CD4-positive, alpha-beta memory T cell (primary cell): ENCODE measurements at regions not wholly inside any gene's neighbourhood (a gene's known extent, or its start where the extent isn't known, plus 50 kb on each side); places are given as distances from the start of the nearest gene placed in this dataset.

Source experiments
- CTCF ChIA-PET: fragments of 350-600 bp; sonication (Branson Sonifier 250); formaldehyde crosslinking; loops from one replicate; lab custom pipeline; 2021; ENCODE audit warnings: inconsistent platforms; ENCODE audit not compliant: partially characterized antibody; lab: Charles Lee
- POLR2A ChIA-PET: fragments of 350-600 bp; sonication (Branson Sonifier 250); formaldehyde crosslinking; loops from one replicate; lab custom pipeline; 2021; ENCODE audit not compliant: partially characterized antibody; lab: Charles Lee
- DNase-seq, 5 donors: peaks; one replicate each; pipeline versions ENCODE4 v3.0.0 to v3.0.0-alpha.2; 2020 to 2022; ENCODE audit warnings: mixed read lengths in 1 of 5
- H3K27ac ChIP-seq: one replicate; pipeline ENCODE4 v1.7.0; 2013; ENCODE audit warnings: low read depth, low read length
- H3K27me3 ChIP-seq: 2 replicates; pipeline ENCODE4 v1.7.0; 2013; ENCODE audit warnings: mild to moderate bottlenecking, low read length, moderate library complexity; ENCODE audit not compliant: insufficient read depth
- H3K36me3 ChIP-seq: 2 replicates; pipeline ENCODE4 v1.7.0; 2013; ENCODE audit warnings: mild to moderate bottlenecking, low read length, moderate library complexity; ENCODE audit not compliant: insufficient read depth
- H3K4me1 ChIP-seq: 2 replicates; pipeline ENCODE4 v1.7.0; 2013; ENCODE audit warnings: mild to moderate bottlenecking, low read length, moderate library complexity; ENCODE audit not compliant: insufficient read depth
- H3K4me3 ChIP-seq, 2 donors: one replicate each; pipeline ENCODE4 v1.7.0; 2013; ENCODE audit warnings: low read length in 2 of 2, mild to moderate bottlenecking in 1 of 2
- H3K9me3 ChIP-seq, 2 donors: one replicate each; pipeline ENCODE4 v1.7.0; 2013; ENCODE audit warnings: low read length in 2 of 2, control low read depth in 1 of 2; ENCODE audit not compliant: control insufficient read depth in 1 of 2
- H3K27ac Mint-ChIP-seq, 7 donors: one replicate each; pipeline ENCODE4 v1.8.0; 2020 to 2021; ENCODE audit warnings: mixed read lengths in 7 of 7, mild to moderate bottlenecking in 6 of 7, inconsistent platforms in 3 of 7, moderate library complexity in 3 of 7
- H3K27me3 Mint-ChIP-seq, 2 donors: one replicate each; pipeline ENCODE4 v1.8.0; 2020 to 2021; ENCODE audit warnings: mixed read lengths in 2 of 2
- H3K36me3 Mint-ChIP-seq, 2 donors: one replicate each; pipeline ENCODE4 v1.8.0; 2020 to 2021; ENCODE audit warnings: mixed read lengths in 2 of 2, inconsistent platforms in 1 of 2, mild to moderate bottlenecking in 1 of 2
- H3K4me1 Mint-ChIP-seq, 4 donors: one replicate each; pipeline ENCODE4 v1.8.0; 2020 to 2021; ENCODE audit warnings: mixed read lengths in 4 of 4, mild to moderate bottlenecking in 1 of 4
- H3K4me3 Mint-ChIP-seq, 8 donors: one replicate each; pipeline ENCODE4 v1.8.0; 2020 to 2021; ENCODE audit warnings: mixed read lengths in 8 of 8, mild to moderate bottlenecking in 7 of 8, moderate library complexity in 6 of 8, inconsistent platforms in 3 of 8
- H3K9me3 Mint-ChIP-seq, 8 donors: one replicate each; pipeline ENCODE4 v1.8.0; 2020 to 2021; ENCODE audit warnings: mixed read lengths in 8 of 8, mild to moderate bottlenecking in 5 of 8, inconsistent platforms in 3 of 8, moderate library complexity in 1 of 8
- intact Hi-C: fragments of 100-400 bp; cut with micrococcal nuclease; formaldehyde crosslinking; loops from one replicate; pipeline ENCODE4 v1.15.1; 2023

DNA sequence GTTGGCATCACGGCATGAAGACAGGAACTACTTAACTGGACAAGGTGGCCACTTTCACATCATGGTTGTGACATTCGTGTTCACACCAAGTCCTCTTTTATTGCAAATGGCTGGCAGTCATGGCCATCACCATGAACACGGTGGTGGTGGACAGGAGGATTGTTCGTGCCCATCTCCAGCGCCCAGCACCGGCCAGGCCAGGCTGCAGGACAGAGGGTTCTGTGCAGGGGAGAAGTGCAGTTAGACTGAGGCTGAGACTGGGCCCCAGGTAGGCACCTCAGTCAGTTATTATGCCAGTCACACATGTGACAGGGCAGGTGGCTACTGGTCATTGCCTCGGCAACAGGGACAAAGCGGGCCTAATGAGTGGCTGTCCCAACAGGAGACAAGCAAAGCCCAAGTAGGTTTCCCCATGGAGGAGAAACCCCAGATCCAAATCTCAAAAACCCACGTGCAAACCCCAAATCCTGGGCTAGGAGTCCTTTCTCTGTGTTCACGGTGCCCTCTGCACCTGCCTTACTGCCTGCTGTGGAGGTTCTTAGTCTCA is 468.1 kb upstream of the MYT1L start:
- peaks cover 0 to 9% (median 3%) of the 10 kb centered on the region in 8 donors for H3K9me3 Mint-ChIP-seq
- Histone ChIP-seq H3K4me3 (no peak overlapping the region), H3K4me1 (no peaks in the 10 kb centered on the region), H3K9me3 (no peaks in the 10 kb centered on the region), H3K27me3 (no peaks in the 10 kb centered on the region), H3K36me3 (no peaks in the 10 kb centered on the region), H3K27ac (no peak overlapping the region)
- H3K4me3 Mint-ChIP-seq: no peak overlapping the region
- H3K27ac Mint-ChIP-seq: no peak overlapping the region
- ChIA-PET CTCF (no interaction called here), POLR2A (no interaction called here)
- DNase-seq: no peak
- H3K4me1 Mint-ChIP-seq: no peaks in the 10 kb centered on the region
- H3K27me3 Mint-ChIP-seq: no peaks in the 10 kb centered on the region
- intact Hi-C loops: no loop called here
- H3K36me3 Mint-ChIP-seq: no peaks in the 10 kb centered on the region

DNA sequence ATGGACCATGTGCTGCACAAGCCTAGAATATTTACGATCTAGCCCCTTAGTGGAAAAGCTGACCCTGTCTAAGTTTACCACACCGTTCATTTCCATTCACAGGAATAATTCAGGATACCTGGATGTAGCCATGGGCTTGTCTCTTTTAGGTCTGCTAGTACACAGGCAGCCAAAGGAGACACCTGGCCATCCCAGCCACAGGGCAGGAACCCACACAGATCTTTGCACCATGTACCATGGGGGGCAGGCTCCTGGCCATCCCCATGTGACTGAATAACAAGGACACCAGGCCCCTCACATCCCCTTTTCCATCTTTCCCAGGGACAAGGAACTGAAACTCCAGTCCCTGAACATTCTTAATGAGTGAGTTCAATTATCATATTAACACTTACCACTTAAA is 467.3 kb upstream of the MYT1L start:
- ChIA-PET POLR2A (no interaction called here), CTCF (no interaction called here)
- Mint-ChIP-seq H3K4me3 (no peak overlapping the region), H3K9me3 (peaks cover 0 to 7% (median 3%) of the 10 kb centered on the region in 8 donors), H3K36me3 (no peaks in the 10 kb centered on the region), H3K27ac (no peak overlapping the region), H3K27me3 (peaks cover 1 to 3% of the 10 kb centered on the region in 2 donors), H3K4me1 (no peaks in the 10 kb centered on the region)
- Histone ChIP-seq H3K27me3 (no peaks in the 10 kb centered on the region), H3K4me1 (no peaks in the 10 kb centered on the region), H3K36me3 (no peaks in the 10 kb centered on the region), H3K4me3 (no peak overlapping the region), H3K9me3 (no peaks in the 10 kb centered on the region), H3K27ac (no peak overlapping the region)
- DNase-seq: no peak
- intact Hi-C loops: no loop called here

DNA sequence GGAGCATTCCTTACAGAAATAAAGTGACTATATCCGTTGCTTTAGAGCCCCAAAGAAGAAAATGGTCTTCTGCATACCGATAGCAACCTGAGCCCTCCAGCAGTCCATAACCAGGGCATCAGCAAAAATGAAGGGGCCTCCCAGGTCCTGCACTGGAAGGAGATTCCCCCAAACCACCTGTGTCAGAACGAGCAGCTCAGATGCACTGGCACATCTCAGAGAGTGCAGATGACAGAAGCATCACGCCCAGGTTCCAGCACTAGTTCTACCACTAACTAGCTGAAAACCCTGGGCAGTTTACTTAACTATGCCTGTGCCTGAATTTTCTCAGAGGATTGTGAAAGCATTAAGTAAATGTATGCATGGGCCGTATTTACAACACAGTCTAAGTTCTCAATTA is 466.7 kb upstream of the MYT1L start:
- peaks cover 0 to 6% (median 3%) of the 10 kb centered on the region in 8 donors for H3K9me3 Mint-ChIP-seq
- H3K4me3 Mint-ChIP-seq: no peak overlapping the region
- H3K36me3 ChIP-seq: no peaks in the 10 kb centered on the region
- H3K27me3 ChIP-seq: no peaks in the 10 kb centered on the region
- no peak overlapping the region for H3K27ac ChIP-seq
- no peak overlapping the region for H3K4me3 ChIP-seq
- ChIA-PET POLR2A (no interaction called here), CTCF (no interaction called here)
- H3K9me3 ChIP-seq: no peaks in the 10 kb centered on the region
- DNase-seq: no peak
- no peak overlapping the region for H3K27ac Mint-ChIP-seq
- H3K36me3 Mint-ChIP-seq: no peaks in the 10 kb centered on the region
- H3K4me1 ChIP-seq: no peaks in the 10 kb centered on the region
- H3K27me3 Mint-ChIP-seq: peaks cover 1 to 3% of the 10 kb centered on the region in 2 donors
- no peaks in the 10 kb centered on the region for H3K4me1 Mint-ChIP-seq
- intact Hi-C loops: no loop called here

DNA sequence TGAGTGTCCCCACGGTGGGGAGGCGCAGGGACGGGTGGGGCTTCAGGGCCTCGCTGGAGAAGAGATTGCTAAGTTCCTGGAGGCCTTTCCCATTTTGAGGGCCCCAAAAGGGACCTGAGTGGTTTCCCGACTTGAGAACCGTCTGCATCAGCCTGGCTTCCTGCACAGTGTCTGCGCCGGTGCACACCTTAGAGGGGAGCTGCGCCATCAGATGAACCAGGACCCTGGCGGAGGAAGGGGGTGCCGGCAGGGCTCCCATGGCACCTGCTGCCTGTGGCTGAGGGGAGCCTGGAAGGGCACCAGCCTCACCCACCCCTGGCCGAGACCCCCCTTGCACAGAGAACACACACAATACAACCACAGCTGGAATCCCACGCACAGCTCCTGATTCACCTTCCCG is 465.1 kb upstream of the MYT1L start:
- H3K4me3 Mint-ChIP-seq: no peak overlapping the region
- DNase-seq: no peak
- no peaks in the 10 kb centered on the region for H3K4me1 ChIP-seq
- H3K27ac ChIP-seq: no peak overlapping the region
- H3K27me3 Mint-ChIP-seq: peaks cover 3% of the 10 kb centered on the region in 2 donors
- peaks cover 0 to 6% (median 0%) of the 10 kb centered on the region in 8 donors for H3K9me3 Mint-ChIP-seq
- POLR2A ChIA-PET: no interaction called here
- no peak overlapping the region for H3K27ac Mint-ChIP-seq
- H3K9me3 ChIP-seq: no peaks in the 10 kb centered on the region
- H3K36me3 Mint-ChIP-seq: no peaks in the 10 kb centered on the region
- H3K27me3 ChIP-seq: no peaks in the 10 kb centered on the region
- no peak overlapping the region for H3K4me3 ChIP-seq
- H3K4me1 Mint-ChIP-seq: no peaks in the 10 kb centered on the region
- CTCF ChIA-PET: no interaction called here
- intact Hi-C loops: no loop called here
- no peaks in the 10 kb centered on the region for H3K36me3 ChIP-seq

DNA sequence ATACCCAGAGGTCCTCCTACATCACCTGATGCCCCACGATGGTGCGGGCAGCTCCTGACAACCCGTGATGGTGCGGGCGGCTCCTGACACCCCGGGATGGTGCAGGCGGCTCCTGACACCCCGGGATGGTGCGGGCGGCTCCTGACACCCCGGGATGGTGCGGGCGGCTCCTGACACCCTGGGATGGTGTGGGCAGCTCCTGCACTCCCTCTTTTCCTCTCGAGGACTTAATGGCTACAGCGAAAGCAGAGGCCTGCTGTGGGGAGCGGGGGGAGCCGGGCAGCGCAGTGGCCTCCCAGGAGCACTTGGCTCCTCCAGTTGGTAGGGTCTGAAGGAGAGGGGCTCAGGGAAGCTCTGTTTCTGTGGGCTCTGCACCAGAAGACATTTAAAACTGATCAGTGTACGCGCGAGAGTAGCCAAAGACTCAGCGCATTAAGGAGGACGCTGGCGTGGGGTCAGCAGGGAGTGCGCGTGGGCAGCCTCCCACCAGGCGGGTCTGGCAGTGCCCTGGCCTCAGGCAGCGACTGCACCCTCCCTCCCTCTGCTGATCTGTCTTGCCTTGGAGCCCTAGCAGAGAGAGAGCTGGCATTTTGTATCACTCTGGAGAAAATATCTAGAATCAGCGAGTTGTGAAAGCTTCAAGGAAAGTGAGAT is 464.5 kb upstream of the MYT1L start:
- no peak overlapping the region for H3K4me3 ChIP-seq
- CTCF ChIA-PET: no interaction called here
- peaks cover 3% of the 10 kb centered on the region in 2 donors for H3K27me3 Mint-ChIP-seq
- H3K27me3 ChIP-seq: no peaks in the 10 kb centered on the region
- no peak for DNase-seq
- no peaks in the 10 kb centered on the region for H3K4me1 Mint-ChIP-seq
- H3K27ac ChIP-seq: no peak overlapping the region
- POLR2A ChIA-PET: no interaction called here
- H3K4me3 Mint-ChIP-seq: no peak overlapping the region
- intact Hi-C loops: no loop called here
- H3K4me1 ChIP-seq: no peaks in the 10 kb centered on the region
- no peaks in the 10 kb centered on the region for H3K36me3 ChIP-seq
- H3K9me3 ChIP-seq: no peaks in the 10 kb centered on the region
- H3K9me3 Mint-ChIP-seq: peaks cover 0 to 6% (median 0%) of the 10 kb centered on the region in 8 donors
- no peaks in the 10 kb centered on the region for H3K36me3 Mint-ChIP-seq
- H3K27ac Mint-ChIP-seq: no peak overlapping the region

DNA sequence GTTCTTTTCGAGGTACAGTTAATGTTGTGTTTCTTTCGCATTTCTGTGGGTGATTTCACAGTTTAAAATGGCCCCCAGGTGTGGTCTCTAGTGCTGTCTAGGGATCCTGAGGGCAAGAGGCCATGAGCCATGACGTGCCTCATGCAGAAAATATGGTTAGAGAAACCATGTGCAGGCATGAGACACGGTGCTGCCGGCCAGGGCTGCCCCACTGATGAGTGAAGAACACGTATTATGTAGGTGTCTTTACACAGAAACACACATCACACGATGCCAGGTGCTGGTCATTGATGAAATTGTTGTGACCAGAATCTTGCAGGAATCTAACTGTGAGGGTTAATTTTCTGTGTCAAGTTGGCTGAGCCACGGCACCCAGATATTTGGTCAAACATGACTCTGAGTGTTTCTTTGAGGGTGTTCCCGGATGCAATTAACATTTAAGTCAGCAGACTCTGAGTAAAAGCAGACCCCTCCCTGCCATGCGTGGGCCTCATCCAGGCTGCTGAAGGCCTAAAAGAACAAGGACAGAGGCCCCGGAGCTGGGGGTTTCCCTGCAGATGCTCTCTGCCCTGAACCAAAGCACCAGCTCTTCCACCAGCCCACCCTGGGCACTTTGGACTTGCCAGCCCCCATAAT is 463.0 kb upstream of the MYT1L start:
- no peak overlapping the region for H3K27ac Mint-ChIP-seq
- peaks cover 3% of the 10 kb centered on the region in 2 donors for H3K27me3 Mint-ChIP-seq
- no peak overlapping the region for H3K4me3 Mint-ChIP-seq
- intact Hi-C loops: no loop called here
- no peaks in the 10 kb centered on the region for H3K27me3 ChIP-seq
- peaks cover 0 to 4% (median 0%) of the 10 kb centered on the region in 8 donors for H3K9me3 Mint-ChIP-seq
- H3K27ac ChIP-seq: no peak overlapping the region
- H3K4me1 ChIP-seq: no peaks in the 10 kb centered on the region
- no peak overlapping the region for H3K4me3 ChIP-seq
- H3K36me3 ChIP-seq: no peaks in the 10 kb centered on the region
- ChIA-PET CTCF (no interaction called here), POLR2A (no interaction called here)
- H3K36me3 Mint-ChIP-seq: no peaks in the 10 kb centered on the region
- H3K4me1 Mint-ChIP-seq: no peaks in the 10 kb centered on the region
- no peak for DNase-seq
- no peaks in the 10 kb centered on the region for H3K9me3 ChIP-seq

DNA sequence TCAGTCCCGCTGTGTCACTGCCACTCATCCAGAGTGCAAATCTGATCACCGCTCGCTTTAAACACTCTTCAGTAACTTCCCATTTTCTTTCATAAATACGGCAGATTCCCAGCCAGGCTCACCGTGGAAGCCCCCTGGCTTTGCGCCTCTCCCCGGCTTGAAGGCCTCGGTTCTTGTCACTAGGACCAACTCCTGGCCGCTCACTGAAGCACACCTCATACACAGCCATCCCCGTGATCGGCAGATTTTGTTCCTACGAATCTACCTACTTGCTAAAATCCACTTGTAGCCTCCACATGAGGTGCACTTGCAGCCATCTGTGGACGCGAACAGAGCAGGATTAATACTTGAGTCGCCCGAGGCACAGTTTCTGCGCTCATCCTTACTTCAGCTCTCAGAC is 462.4 kb upstream of the MYT1L start:
- Mint-ChIP-seq H3K9me3 (peaks cover 0 to 4% (median 0%) of the 10 kb centered on the region in 8 donors), H3K27me3 (peaks cover 3% of the 10 kb centered on the region in 2 donors), H3K4me3 (no peak overlapping the region), H3K27ac (peak overlapping the region in 1 of 7 donors; percentile 22), H3K36me3 (no peaks in the 10 kb centered on the region), H3K4me1 (no peaks in the 10 kb centered on the region)
- no peaks in the 10 kb centered on the region for H3K4me1 ChIP-seq
- H3K27me3 ChIP-seq: no peaks in the 10 kb centered on the region
- POLR2A ChIA-PET: no interaction called here
- no peak overlapping the region for H3K27ac ChIP-seq
- DNase-seq: no peak
- CTCF ChIA-PET: no interaction called here
- H3K9me3 ChIP-seq: no peaks in the 10 kb centered on the region
- H3K36me3 ChIP-seq: no peaks in the 10 kb centered on the region
- no peak overlapping the region for H3K4me3 ChIP-seq
- intact Hi-C loops: no loop called here
